Tibial nerve (tissue), 3 donors: ENCODE measurements at regions not wholly inside any gene's neighbourhood (a gene's known extent, or its start where the extent isn't known, plus 50 kb on each side); places are given as distances from the start of the nearest gene placed in this dataset.

ENCODE experiments used
- CTCF ChIP-seq, 5 experiments: fragments of 200-600 bp in 3 of 5; fragments of 450-650 bp in 2 of 5; sonication (generic) in 3 of 5; IDR thresholded peaks; one replicate each; pipeline ENCODE4 v1.5.1; 2016 to 2019; ENCODE audit warnings: antibody characterized with exemption in 5 of 5, mild to moderate bottlenecking in 3 of 5, moderate library complexity in 2 of 5
- POLR2A ChIP-seq, 2 donors: fragments of 450-650 bp; IDR thresholded peaks; one replicate each; pipeline ENCODE4 v1.6.1; 2017; ENCODE audit warnings: antibody characterized with exemption in 2 of 2, mild to moderate bottlenecking in 2 of 2, moderate library complexity in 2 of 2

- no peak for TF ChIP-seq CTCF (IDR thresholded peaks at IDR 0.05)
- no peak for TF ChIP-seq POLR2A (IDR thresholded peaks at IDR 0.05)
Observed at GRCh38 chr2:105643405-105644173, 101.1 kb upstream of the NCK2 start.
